ENCODE measurements at regions not wholly inside any gene's neighbourhood (a gene's known extent, or its start where the extent isn't known, plus 50 kb on each side); places are given as distances from the start of the nearest gene placed in this dataset.

DNA sequence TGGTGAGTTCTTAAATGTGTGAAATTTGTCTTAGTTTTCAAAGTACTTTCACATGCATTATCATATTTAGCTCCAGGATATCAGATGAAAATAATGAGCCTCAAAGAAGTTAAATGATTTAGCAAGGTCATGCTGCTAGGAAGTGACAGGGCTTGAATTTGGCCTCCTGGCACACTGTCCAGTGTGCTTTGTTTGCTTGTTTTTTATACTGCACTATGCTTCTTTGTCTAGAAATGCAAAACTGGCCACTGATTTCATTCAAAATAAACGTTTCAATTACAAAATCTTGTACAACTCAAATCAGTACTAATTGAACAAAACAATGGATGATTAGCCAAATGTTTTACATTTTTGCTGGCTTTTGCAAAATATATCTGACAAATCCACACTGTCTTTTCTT lies 583.3 kb upstream of the CBLB start:
- Histone ChIP-seq H3K4me3 (no peak overlapping the region), H3K4me1 (peaks cover 0 to 5% (median 0%) of the 10 kb centered on the region in 4 donors), H3K27ac (no peak overlapping the region), H3K9me3 (peaks cover 0 to 4% (median 0%) of the 10 kb centered on the region in 3 donors), H3K36me3 (no peaks in the 10 kb centered on the region), H3K27me3 (no peaks in the 10 kb centered on the region)
- intact Hi-C loops (cut with DNase I; ENCODE audit: low total_unique reads): no loop called here
- TF ChIP-seq, protein P1, sequence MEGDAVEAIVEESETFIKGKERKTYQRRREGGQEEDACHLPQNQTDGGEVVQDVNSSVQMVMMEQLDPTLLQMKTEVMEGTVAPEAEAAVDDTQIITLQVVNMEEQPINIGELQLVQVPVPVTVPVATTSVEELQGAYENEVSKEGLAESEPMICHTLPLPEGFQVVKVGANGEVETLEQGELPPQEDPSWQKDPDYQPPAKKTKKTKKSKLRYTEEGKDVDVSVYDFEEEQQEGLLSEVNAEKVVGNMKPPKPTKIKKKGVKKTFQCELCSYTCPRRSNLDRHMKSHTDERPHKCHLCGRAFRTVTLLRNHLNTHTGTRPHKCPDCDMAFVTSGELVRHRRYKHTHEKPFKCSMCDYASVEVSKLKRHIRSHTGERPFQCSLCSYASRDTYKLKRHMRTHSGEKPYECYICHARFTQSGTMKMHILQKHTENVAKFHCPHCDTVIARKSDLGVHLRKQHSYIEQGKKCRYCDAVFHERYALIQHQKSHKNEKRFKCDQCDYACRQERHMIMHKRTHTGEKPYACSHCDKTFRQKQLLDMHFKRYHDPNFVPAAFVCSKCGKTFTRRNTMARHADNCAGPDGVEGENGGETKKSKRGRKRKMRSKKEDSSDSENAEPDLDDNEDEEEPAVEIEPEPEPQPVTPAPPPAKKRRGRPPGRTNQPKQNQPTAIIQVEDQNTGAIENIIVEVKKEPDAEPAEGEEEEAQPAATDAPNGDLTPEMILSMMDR (IDR thresholded peaks at IDR 0.05): no peak
- no peak for DNase-seq

DNA sequence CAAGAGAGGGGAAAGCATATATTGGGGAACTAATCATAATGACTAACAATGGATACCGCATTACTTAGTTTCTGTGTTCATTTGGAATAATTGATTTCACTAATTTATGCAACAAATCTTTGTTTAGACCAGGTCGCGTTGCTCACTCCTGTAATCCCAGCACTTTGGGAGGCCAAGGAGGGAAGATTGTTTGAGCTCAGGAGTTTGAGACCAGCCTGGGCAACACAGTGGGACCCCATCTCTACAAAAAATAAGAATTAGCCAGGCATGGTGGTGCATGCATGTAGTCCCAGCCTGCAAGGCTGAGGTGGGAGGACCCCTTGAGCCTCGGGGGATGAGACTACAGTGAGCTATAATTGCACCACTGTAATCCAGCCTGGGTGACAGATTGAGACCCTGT lies 585.7 kb upstream of the CBLB start:
- Histone ChIP-seq H3K9me3 (no peaks in the 10 kb centered on the region), H3K4me1 (peaks cover 0 to 8% (median 3%) of the 10 kb centered on the region in 4 donors), H3K27me3 (no peaks in the 10 kb centered on the region), H3K27ac (no peak overlapping the region), H3K4me3 (no peak overlapping the region), H3K36me3 (no peaks in the 10 kb centered on the region)
- intact Hi-C loops (cut with DNase I; ENCODE audit: low total_unique reads): no loop called here
- TF ChIP-seq, protein P1 (IDR thresholded peaks at IDR 0.05): no peak
- DNase-seq: no peak

DNA sequence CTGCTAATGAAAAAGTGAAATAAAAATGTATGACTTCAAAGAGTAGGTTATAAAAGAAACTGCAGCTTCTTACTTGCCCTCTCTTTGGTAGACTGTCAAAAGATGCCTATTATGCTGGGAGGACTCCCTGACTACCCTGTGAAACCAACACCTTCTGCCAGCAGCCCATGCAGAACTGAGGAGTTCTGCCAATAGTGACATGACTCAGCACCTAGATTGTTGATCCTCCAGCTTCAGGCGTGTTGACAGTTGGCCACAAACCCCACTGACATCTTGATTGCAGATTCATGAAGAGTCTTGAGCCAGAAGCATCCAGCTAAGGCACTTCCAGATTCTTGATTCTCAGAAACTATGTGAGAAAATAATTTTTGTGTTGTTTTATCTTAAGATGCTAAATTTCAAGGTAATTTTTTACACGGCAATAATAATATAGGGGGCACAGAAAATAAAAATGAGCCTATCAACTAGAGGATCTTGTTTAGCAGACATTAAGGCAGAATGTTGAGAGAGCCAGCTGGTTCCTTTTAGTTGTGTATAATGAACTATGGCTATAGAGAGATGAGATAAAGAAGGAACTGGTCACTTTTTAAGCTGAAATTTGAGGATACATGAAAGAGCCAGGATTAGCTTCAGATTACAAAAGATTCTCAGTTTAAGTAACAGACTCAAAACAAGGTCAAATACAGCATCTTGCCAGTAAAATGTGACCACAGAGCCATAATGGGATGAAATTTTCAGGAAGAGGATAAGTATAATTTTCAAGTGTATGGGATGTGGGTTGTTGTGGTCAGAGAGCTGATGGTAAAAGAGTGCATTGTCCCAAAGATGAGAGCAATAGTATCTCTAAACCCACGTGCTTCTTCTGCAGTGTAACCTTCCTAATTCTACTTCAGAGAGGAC lies 588.7 kb upstream of the CBLB start:
- peak; percentile 77 to 84 for DNase-seq
- Histone ChIP-seq H3K27me3 (no peaks in the 10 kb centered on the region), H3K36me3 (no peaks in the 10 kb centered on the region), H3K4me1 (peaks cover 0 to 8% (median 3%) of the 10 kb centered on the region in 4 donors), H3K4me3 (no peak overlapping the region), H3K27ac (no peak overlapping the region), H3K9me3 (no peaks in the 10 kb centered on the region)
- TF ChIP-seq, protein P1 (IDR thresholded peaks at IDR 0.05): no peak
- intact Hi-C loops (cut with DNase I; ENCODE audit: low total_unique reads): no loop called here

DNA sequence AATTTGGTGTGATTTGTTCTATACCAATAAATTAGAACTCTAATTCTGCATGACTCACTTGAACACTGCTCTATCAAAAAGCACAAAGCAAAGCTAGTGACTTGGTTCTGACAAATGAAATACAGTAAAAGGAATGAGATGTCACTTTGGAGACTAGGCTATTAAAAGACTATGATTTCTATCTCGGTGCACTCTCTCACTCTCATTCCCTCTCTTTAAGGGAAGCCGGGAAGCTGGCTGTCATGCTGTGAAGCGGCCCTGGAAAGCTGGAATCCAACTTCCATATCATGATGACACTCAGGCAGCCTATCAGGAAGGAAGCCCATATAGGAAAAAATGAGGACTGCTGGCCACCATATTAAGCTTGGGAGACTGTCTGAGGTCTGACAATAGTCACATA lies 590.1 kb upstream of the CBLB start:
- H3K27me3 ChIP-seq: no peaks in the 10 kb centered on the region
- peaks cover 0 to 8% (median 3%) of the 10 kb centered on the region in 4 donors for H3K4me1 ChIP-seq
- H3K27ac ChIP-seq: no peak overlapping the region
- H3K9me3 ChIP-seq: no peaks in the 10 kb centered on the region
- H3K4me3 ChIP-seq: no peak overlapping the region
- no peaks in the 10 kb centered on the region for H3K36me3 ChIP-seq
- TF ChIP-seq, protein P1 (IDR thresholded peaks at IDR 0.05): no peak
- no peak for DNase-seq
- intact Hi-C loops (cut with DNase I; ENCODE audit: low total_unique reads): no loop called here

DNA sequence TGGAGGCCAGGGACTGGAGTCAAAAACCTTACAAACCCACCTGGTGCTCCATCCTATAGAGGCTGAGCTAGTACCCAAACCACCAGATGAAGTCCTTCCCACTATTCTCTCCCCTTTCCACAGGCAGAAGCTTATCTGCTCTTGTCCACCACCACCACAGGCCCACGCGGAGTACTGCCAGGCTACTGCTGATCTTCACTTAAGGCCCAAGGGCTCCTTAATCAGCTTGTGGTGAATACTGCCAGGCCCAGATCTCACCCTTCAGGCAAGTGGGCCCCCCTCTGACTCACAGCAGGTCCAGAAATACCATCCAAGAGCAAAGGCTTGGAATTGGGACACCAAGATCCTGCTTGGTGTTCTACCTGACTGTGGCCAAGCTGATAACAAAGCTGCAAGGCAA lies 598.1 kb upstream of the CBLB start:
- DNase-seq: no peak
- Histone ChIP-seq H3K4me3 (no peak overlapping the region), H3K27me3 (no peaks in the 10 kb centered on the region), H3K4me1 (no peaks in the 10 kb centered on the region), H3K36me3 (no peaks in the 10 kb centered on the region), H3K27ac (no peak overlapping the region), H3K9me3 (no peaks in the 10 kb centered on the region)
- TF ChIP-seq, protein P1 (IDR thresholded peaks at IDR 0.05): no peak
- intact Hi-C loops (cut with DNase I; ENCODE audit: low total_unique reads): no loop called here

Measured in tibial artery (tissue), 4 donors.